Suprapubic skin (tissue), 4 donors: ENCODE measurements at regions not wholly inside any gene's neighbourhood (a gene's known extent, or its start where the extent isn't known, plus 50 kb on each side); places are given as distances from the start of the nearest gene placed in this dataset.

Source experiments
- DNase-seq, 2 donors: peaks; one replicate each; pipeline ENCODE4 v3.0.0-alpha.2; 2019; ENCODE audit warnings: low spot score in 2 of 2
- H3K27ac ChIP-seq: fragments of 200-600 bp; sonication (generic); one replicate; pipeline ENCODE4 v1.5.1; 2019
- H3K27me3 ChIP-seq: fragments of 200-600 bp; sonication (generic); one replicate; pipeline ENCODE4 v1.5.1; 2019
- H3K36me3 ChIP-seq: fragments of 200-600 bp; sonication (generic); one replicate; pipeline ENCODE4 v1.5.1; 2019
- H3K4me1 ChIP-seq: fragments of 200-600 bp; sonication (generic); one replicate; pipeline ENCODE4 v1.5.1; 2019
- H3K4me3 ChIP-seq: fragments of 200-600 bp; sonication (generic); one replicate; pipeline ENCODE4 v1.5.1; 2019; ENCODE audit warnings: mild to moderate bottlenecking
- H3K9me3 ChIP-seq: fragments of 200-600 bp; sonication (generic); one replicate; pipeline ENCODE4 v1.5.1; 2019
- CTCF ChIP-seq, 2 donors: fragments of 200-600 bp in 1 of 2; fragments of 450-650 bp in 1 of 2; sonication (generic) in 1 of 2; IDR thresholded peaks; one replicate each; pipeline ENCODE4 v1.5.1; 2016 to 2019; ENCODE audit warnings: antibody characterized with exemption in 2 of 2, mild to moderate bottlenecking in 1 of 2, moderate library complexity in 1 of 2
- EP300 ChIP-seq: sonication (generic); formaldehyde crosslinking; IDR thresholded peaks from one replicate; pipeline ENCODE4 v1.6.1; 2017; ENCODE audit warnings: antibody characterized with exemption
- POLR2A ChIP-seq, 2 donors: fragments of 450-650 bp; IDR thresholded peaks; one replicate each; pipeline ENCODE4 v1.6.1; 2017; ENCODE audit warnings: antibody characterized with exemption in 2 of 2, mild to moderate bottlenecking in 2 of 2, moderate library complexity in 2 of 2
- POLR2AphosphoS5 ChIP-seq, 3 donors: sonication (generic); formaldehyde crosslinking; IDR thresholded peaks; one replicate each; pipeline ENCODE4 v1.6.1; 2017; ENCODE audit warnings: antibody characterized with exemption in 3 of 3
- WGBS: methylation state at CpG from one replicate; pipeline ENCODE4 v1.1.5; 2018; 5-methylcytosine and 5-hydroxymethylcytosine counted together

- no peak overlapping the region for H3K4me3 ChIP-seq
- no peaks in the 10 kb centered on the region for H3K9me3 ChIP-seq
- H3K27ac ChIP-seq = no peak overlapping the region
- WGBS = 74% methylated on average over 4 of the region's 4 CpGs
- DNase-seq = no peak
- H3K36me3 ChIP-seq = no peaks in the 10 kb centered on the region
- TF ChIP-seq POLR2A (IDR thresholded peaks at IDR 0.05) = no peak
- TF ChIP-seq EP300 = no peak
- TF ChIP-seq POLR2AphosphoS5 (IDR thresholded peaks at IDR 0.05) = no peak
- TF ChIP-seq CTCF (IDR thresholded peaks at IDR 0.05) = no peak
- no peaks in the 10 kb centered on the region for H3K4me1 ChIP-seq
- H3K27me3 ChIP-seq = peaks cover 3% of the 10 kb centered on the region
Observed at GRCh38 chr22:34045311-34045710, 125.0 kb upstream of the LARGE1 start.

- Histone ChIP-seq H3K27me3 (no peaks in the 10 kb centered on the region), H3K4me1 (no peaks in the 10 kb centered on the region), H3K9me3 (peaks cover 12% of the 10 kb centered on the region), H3K27ac (no peak overlapping the region), H3K36me3 (no peaks in the 10 kb centered on the region), H3K4me3 (no peak overlapping the region)
- 39% methylated on average over 3 of the region's 3 CpGs for WGBS
- no peak for TF ChIP-seq POLR2A (IDR thresholded peaks at IDR 0.05)
- no peak for TF ChIP-seq POLR2AphosphoS5 (IDR thresholded peaks at IDR 0.05)
- no peak for TF ChIP-seq CTCF (IDR thresholded peaks at IDR 0.05)
- no peak for DNase-seq
Observed at GRCh38 chr22:34055525-34056200, 135.4 kb upstream of the LARGE1 start.

GRCh38 chr22:34057726-34058125 lies 137.4 kb upstream of the LARGE1 start:
- no peak for TF ChIP-seq POLR2A (IDR thresholded peaks at IDR 0.05)
- no peak for TF ChIP-seq POLR2AphosphoS5 (IDR thresholded peaks at IDR 0.05)
- no peak for TF ChIP-seq CTCF (IDR thresholded peaks at IDR 0.05)
- TF ChIP-seq EP300 = no peak
- H3K27me3 ChIP-seq = no peaks in the 10 kb centered on the region
- no peak for DNase-seq
- no peak overlapping the region for H3K27ac ChIP-seq
- no peaks in the 10 kb centered on the region for H3K36me3 ChIP-seq
- whole genome bisulfite sequencing = 84% methylated on average over 4 of the region's 4 CpGs
- peaks cover 12% of the 10 kb centered on the region for H3K9me3 ChIP-seq
- H3K4me1 ChIP-seq = no peaks in the 10 kb centered on the region
- no peak overlapping the region for H3K4me3 ChIP-seq

- Histone ChIP-seq H3K27ac (no peak overlapping the region), H3K4me3 (no peak overlapping the region), H3K4me1 (no peaks in the 10 kb centered on the region), H3K9me3 (no peaks in the 10 kb centered on the region), H3K27me3 (no peaks in the 10 kb centered on the region), H3K36me3 (no peaks in the 10 kb centered on the region)
- no peak for DNase-seq
- WGBS = 65% methylated on average over 7 of the region's 7 CpGs
- TF ChIP-seq POLR2A (IDR thresholded peaks at IDR 0.05) (no peak), EP300 (no peak), CTCF (IDR thresholded peaks at IDR 0.05) (no peak), POLR2AphosphoS5 (IDR thresholded peaks at IDR 0.05) (no peak)
Observed at GRCh38 chr22:34064696-34065095, 144.4 kb upstream of the LARGE1 start.

GRCh38 chr22:34067031-34067430 lies 146.8 kb upstream of the LARGE1 start:
- Histone ChIP-seq H3K4me3 (no peak overlapping the region), H3K36me3 (no peaks in the 10 kb centered on the region), H3K27ac (no peak overlapping the region), H3K4me1 (no peaks in the 10 kb centered on the region), H3K9me3 (no peaks in the 10 kb centered on the region), H3K27me3 (no peaks in the 10 kb centered on the region)
- no peak for DNase-seq
- 70% methylated on average over 7 of the region's 7 CpGs for WGBS
- TF ChIP-seq EP300 = no peak
- TF ChIP-seq POLR2AphosphoS5 (IDR thresholded peaks at IDR 0.05) = no peak

GRCh38 chr22:34068001-34068400 lies 147.7 kb upstream of the LARGE1 start:
- WGBS = 52% methylated on average over 2 of the region's 2 CpGs
- no peak for DNase-seq
- H3K27ac ChIP-seq = no peak overlapping the region

More at GRCh38 chr22:34068001-34068400, 147.7 kb upstream of the LARGE1 start:
- Histone ChIP-seq H3K4me1 (no peaks in the 10 kb centered on the region), H3K4me3 (no peak overlapping the region), H3K36me3 (no peaks in the 10 kb centered on the region), H3K27me3 (no peaks in the 10 kb centered on the region), H3K9me3 (no peaks in the 10 kb centered on the region)
- TF ChIP-seq POLR2A (IDR thresholded peaks at IDR 0.05) (no peak), EP300 (no peak), CTCF (IDR thresholded peaks at IDR 0.05) (no peak), POLR2AphosphoS5 (IDR thresholded peaks at IDR 0.05) (no peak)
